ENCODE measurements at regions not wholly inside any gene's neighbourhood (a gene's known extent, or its start where the extent isn't known, plus 50 kb on each side); places are given as distances from the start of the nearest gene placed in this dataset.

GRCh38 chr3:82743196-82743595 lies 981.8 kb upstream of the GBE1 start:
- Histone ChIP-seq H3K27me3 (ENCODE audit: control insufficient read depth, insufficient read depth) (no peaks in the 10 kb centered on the region), H3K9me3 (ENCODE audit: control insufficient read depth, low read length) (no peaks in the 10 kb centered on the region), H3K4me1 (ENCODE audit: control insufficient read depth, insufficient read depth, low read length) (no peaks in the 10 kb centered on the region), H3K27ac (ENCODE audit: low read length) (no peak overlapping the region), H3K4me3 (ENCODE audit: low read length) (no peak overlapping the region)
- intact Hi-C loops (cut with DNase I) = no loop called here
- peak in 1 of 3 donors; percentile 27 for DNase-seq
- 82% methylated on average over 5 of the region's 5 CpGs for WGBS
- no peak for ATAC-seq

DNA sequence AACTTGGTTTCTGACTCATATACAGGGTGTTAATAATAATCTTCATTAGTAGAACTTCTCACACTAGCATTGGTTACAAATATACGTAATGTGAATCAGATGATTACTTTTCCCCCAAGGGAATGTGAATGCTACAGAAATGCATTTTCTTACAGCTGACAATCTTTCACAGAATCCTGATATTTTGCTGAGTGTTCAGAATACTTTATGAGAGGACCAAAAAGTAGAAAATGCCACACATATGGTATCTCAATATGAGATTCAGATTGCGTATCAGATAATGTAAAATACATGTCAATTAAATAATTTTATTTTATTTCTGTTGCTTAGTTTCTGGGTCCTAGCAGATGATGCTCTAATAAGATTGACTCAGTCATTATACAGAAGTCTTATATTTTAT lies 979.9 kb upstream of the GBE1 start:
- no peak overlapping the region for H3K4me3 ChIP-seq (ENCODE audit: low read length)
- ATAC-seq (no peak), DNase-seq (no peak)
- no peaks in the 10 kb centered on the region for H3K4me1 ChIP-seq (ENCODE audit: control insufficient read depth, insufficient read depth, low read length)
- no peaks in the 10 kb centered on the region for H3K27me3 ChIP-seq (ENCODE audit: control insufficient read depth, insufficient read depth)
- 79% methylated on average over 2 of the region's 2 CpGs for WGBS
- intact Hi-C loops (cut with DNase I) = no loop called here
- H3K27ac ChIP-seq (ENCODE audit: low read length) = no peak overlapping the region
- no peaks in the 10 kb centered on the region for H3K9me3 ChIP-seq (ENCODE audit: control insufficient read depth, low read length)

GRCh38 chr3:82739390-82739789 lies 977.9 kb upstream of the GBE1 start:
- no peaks in the 10 kb centered on the region for H3K27me3 ChIP-seq (ENCODE audit: control insufficient read depth, insufficient read depth)
- ATAC-seq = no peak
- intact Hi-C loops (cut with DNase I) = no loop called here
- no peaks in the 10 kb centered on the region for H3K9me3 ChIP-seq (ENCODE audit: control insufficient read depth, low read length)
- no peak for DNase-seq
- H3K4me1 ChIP-seq (ENCODE audit: control insufficient read depth, insufficient read depth, low read length) = no peaks in the 10 kb centered on the region
- no peak overlapping the region for H3K4me3 ChIP-seq (ENCODE audit: low read length)
- no peak overlapping the region for H3K27ac ChIP-seq (ENCODE audit: low read length)
- 64% methylated on average over 1 of the region's 1 CpG for whole genome bisulfite sequencing

DNA sequence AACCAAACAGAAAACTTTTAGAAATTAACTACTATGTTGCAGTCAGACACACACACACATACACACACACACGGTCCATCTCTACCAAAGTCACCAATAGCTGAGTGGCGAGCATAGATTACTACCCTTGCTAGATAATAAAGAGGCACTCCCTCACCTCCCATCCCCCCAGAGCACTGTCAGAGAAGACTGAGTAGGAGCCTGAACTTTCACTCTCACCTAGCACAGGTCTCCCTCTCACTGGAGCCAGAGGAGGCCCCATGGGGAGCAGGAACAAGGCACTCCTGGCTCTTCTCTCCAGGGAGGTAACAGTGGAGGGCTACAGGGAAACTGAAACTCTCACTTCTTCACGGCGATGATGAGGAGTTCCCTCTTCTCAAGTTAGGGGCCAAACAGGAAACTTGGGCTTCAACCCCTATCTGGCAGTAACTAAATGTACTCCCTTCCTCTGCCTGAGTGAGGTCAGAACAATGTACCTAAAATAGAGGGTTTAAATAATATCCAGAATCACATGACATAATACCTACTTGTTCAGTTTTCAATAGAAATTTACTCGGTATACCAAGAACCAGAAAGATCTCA lies 975.3 kb upstream of the GBE1 start:
- no peak for ATAC-seq
- DNase-seq = no peak
- intact Hi-C loops (cut with DNase I) = no loop called here
- Histone ChIP-seq H3K27ac (ENCODE audit: low read length) (no peak overlapping the region), H3K27me3 (ENCODE audit: control insufficient read depth, insufficient read depth) (no peaks in the 10 kb centered on the region), H3K4me3 (ENCODE audit: low read length) (no peak overlapping the region), H3K9me3 (ENCODE audit: control insufficient read depth, low read length) (no peaks in the 10 kb centered on the region), H3K4me1 (ENCODE audit: control insufficient read depth, insufficient read depth, low read length) (no peaks in the 10 kb centered on the region)
- WGBS = 68% methylated on average over 5 of the region's 5 CpGs

- WGBS = 90% methylated on average over 53 of the region's 53 CpGs
- Histone ChIP-seq H3K27ac (ENCODE audit: low read length) (no peak overlapping the region), H3K27me3 (ENCODE audit: control insufficient read depth, insufficient read depth) (no peaks in the 10 kb centered on the region), H3K9me3 (ENCODE audit: control insufficient read depth, low read length) (no peaks in the 10 kb centered on the region), H3K4me3 (ENCODE audit: low read length) (no peak overlapping the region), H3K4me1 (ENCODE audit: control insufficient read depth, insufficient read depth, low read length) (no peaks in the 10 kb centered on the region)
- no peak for ATAC-seq
- DNase-seq = peak in 1 of 3 donors; percentile 22
- intact Hi-C loops (cut with DNase I) = no loop called here
Measured at GRCh38 chr3:82715091-82715856, 953.8 kb upstream of the GBE1 start.

DNA sequence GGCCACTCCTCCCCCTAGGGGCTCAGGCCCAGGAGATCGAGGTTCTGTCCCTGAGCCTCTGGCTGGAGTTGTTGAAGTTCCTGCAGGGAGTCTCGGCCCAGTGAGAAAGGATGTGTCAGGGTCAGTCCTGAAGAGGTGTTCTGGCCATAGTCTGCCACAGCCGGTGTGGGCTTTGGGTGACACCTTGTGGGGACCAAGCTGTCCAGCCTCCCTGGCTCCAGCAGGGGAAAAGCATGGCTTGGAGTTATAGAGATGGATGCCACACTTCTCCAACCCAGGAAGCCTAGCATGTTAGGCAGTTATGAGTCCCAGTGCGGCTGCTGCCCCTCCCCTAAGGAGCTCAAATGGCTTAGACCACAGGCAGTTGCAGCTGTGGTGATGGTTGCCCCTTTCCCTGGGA lies 945.6 kb upstream of the GBE1 start:
- WGBS = 72% methylated on average over 4 of the region's 4 CpGs
- intact Hi-C loops (cut with DNase I) = no loop called here

DNA sequence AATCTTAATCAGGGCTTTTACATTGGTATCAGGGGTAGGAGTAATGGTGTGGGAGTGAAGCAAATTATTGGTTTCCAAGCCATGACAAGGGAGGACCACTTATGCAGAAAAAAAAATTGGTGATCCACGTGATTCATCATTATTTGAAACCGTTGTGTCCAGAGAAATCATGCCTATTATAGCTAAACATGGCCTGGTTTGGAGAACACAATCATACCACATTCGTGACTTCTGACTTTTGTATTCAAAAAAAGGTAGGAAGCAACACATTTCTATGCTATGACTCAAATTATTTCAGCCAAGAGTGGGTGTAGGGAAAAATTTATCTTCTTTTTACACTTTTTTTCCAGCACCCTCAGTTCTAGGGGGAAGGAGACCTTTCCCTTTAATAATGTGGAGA lies 924.3 kb upstream of the GBE1 start:
- no peaks in the 10 kb centered on the region for H3K9me3 ChIP-seq (ENCODE audit: control insufficient read depth, low read length)
- no peaks in the 10 kb centered on the region for H3K4me1 ChIP-seq (ENCODE audit: control insufficient read depth, insufficient read depth, low read length)
- ATAC-seq (no peak), DNase-seq (no peak)
- 47% methylated on average over 3 of the region's 3 CpGs for WGBS
- H3K27ac ChIP-seq (ENCODE audit: low read length) = no peak overlapping the region
- intact Hi-C loops (cut with DNase I) = no loop called here
- H3K4me3 ChIP-seq (ENCODE audit: low read length) = no peak overlapping the region
- H3K27me3 ChIP-seq (ENCODE audit: control insufficient read depth, insufficient read depth) = no peaks in the 10 kb centered on the region

More for the DNA sequence above, 945.6 kb upstream of the GBE1 start:
- peak in 1 of 3 donors; percentile 17 for DNase-seq
- H3K27ac ChIP-seq (ENCODE audit: low read length) = no peak overlapping the region
- no peak for ATAC-seq
- H3K4me3 ChIP-seq (ENCODE audit: low read length) = no peak overlapping the region
- no peaks in the 10 kb centered on the region for H3K9me3 ChIP-seq (ENCODE audit: control insufficient read depth, low read length)
- no peaks in the 10 kb centered on the region for H3K27me3 ChIP-seq (ENCODE audit: control insufficient read depth, insufficient read depth)
- H3K4me1 ChIP-seq (ENCODE audit: control insufficient read depth, insufficient read depth, low read length) = no peaks in the 10 kb centered on the region

GRCh38 chr3:82676356-82677026 lies 915.0 kb upstream of the GBE1 start:
- H3K27me3 ChIP-seq (ENCODE audit: control insufficient read depth, insufficient read depth) = no peaks in the 10 kb centered on the region
- no peaks in the 10 kb centered on the region for H3K9me3 ChIP-seq (ENCODE audit: control insufficient read depth, low read length)
- ATAC-seq (no peak), DNase-seq (no peak)
- no peaks in the 10 kb centered on the region for H3K4me1 ChIP-seq (ENCODE audit: control insufficient read depth, insufficient read depth, low read length)
- WGBS = 81% methylated on average over 1 of the region's 1 CpG
- no peak overlapping the region for H3K27ac ChIP-seq (ENCODE audit: low read length)
- no peak overlapping the region for H3K4me3 ChIP-seq (ENCODE audit: low read length)
- intact Hi-C loops (cut with DNase I) = no loop called here

- H3K9me3 ChIP-seq (ENCODE audit: control insufficient read depth, low read length) = no peaks in the 10 kb centered on the region
- 73% methylated on average over 2 of the region's 2 CpGs for WGBS
- no peak overlapping the region for H3K4me3 ChIP-seq (ENCODE audit: low read length)
- intact Hi-C loops (cut with DNase I) = no loop called here
- no peaks in the 10 kb centered on the region for H3K27me3 ChIP-seq (ENCODE audit: control insufficient read depth, insufficient read depth)
- ATAC-seq (no peak), DNase-seq (no peak)
- H3K27ac ChIP-seq (ENCODE audit: low read length) = no peak overlapping the region
- H3K4me1 ChIP-seq (ENCODE audit: control insufficient read depth, insufficient read depth, low read length) = no peaks in the 10 kb centered on the region
Measured at GRCh38 chr3:82672966-82673365, 911.5 kb upstream of the GBE1 start.

DNA sequence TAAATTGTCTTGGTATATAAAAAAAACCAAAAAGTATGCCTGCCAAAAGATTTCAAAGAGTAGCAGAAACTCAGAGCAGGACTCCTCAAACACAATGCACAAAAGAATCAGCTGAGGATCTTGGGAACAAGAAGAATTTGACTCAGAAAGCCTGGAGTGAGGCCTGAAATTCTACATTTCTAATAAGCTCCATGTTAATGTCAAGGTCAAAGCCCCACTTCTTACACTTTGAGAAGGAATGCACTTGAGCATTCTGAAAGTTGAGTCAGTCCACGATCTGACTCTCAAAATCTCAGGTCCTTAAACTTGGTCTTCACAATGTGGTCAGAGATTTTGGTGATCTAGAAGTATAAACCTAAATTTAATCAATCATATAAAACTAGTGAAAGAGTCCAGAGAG lies 910.0 kb upstream of the GBE1 start:
- WGBS = 63% methylated on average over 1 of the region's 1 CpG

GRCh38 chr3:82654708-82655107 lies 893.3 kb upstream of the GBE1 start:
- H3K9me3 ChIP-seq (ENCODE audit: control insufficient read depth, low read length) = no peaks in the 10 kb centered on the region
- ATAC-seq = no peak
- intact Hi-C loops (cut with DNase I) = no loop called here

More for the DNA sequence above, 910.0 kb upstream of the GBE1 start:
- H3K9me3 ChIP-seq (ENCODE audit: control insufficient read depth, low read length) = no peaks in the 10 kb centered on the region
- intact Hi-C loops (cut with DNase I) = no loop called here
- H3K27ac ChIP-seq (ENCODE audit: low read length) = no peak overlapping the region
- no peaks in the 10 kb centered on the region for H3K27me3 ChIP-seq (ENCODE audit: control insufficient read depth, insufficient read depth)
- no peaks in the 10 kb centered on the region for H3K4me1 ChIP-seq (ENCODE audit: control insufficient read depth, insufficient read depth, low read length)
- ATAC-seq (no peak), DNase-seq (no peak)
- no peak overlapping the region for H3K4me3 ChIP-seq (ENCODE audit: low read length)

More at GRCh38 chr3:82654708-82655107, 893.3 kb upstream of the GBE1 start:
- 64% methylated on average over 3 of the region's 3 CpGs for WGBS
- no peak overlapping the region for H3K4me3 ChIP-seq (ENCODE audit: low read length)
- H3K27me3 ChIP-seq (ENCODE audit: control insufficient read depth, insufficient read depth) = no peaks in the 10 kb centered on the region
- no peak overlapping the region for H3K27ac ChIP-seq (ENCODE audit: low read length)
- DNase-seq = no peak
- H3K4me1 ChIP-seq (ENCODE audit: control insufficient read depth, insufficient read depth, low read length) = no peaks in the 10 kb centered on the region

All from right cardiac atrium (tissue), 5 donors.